PC-3 (cell line): ENCODE measurements at regions not wholly inside any gene's neighbourhood (a gene's known extent, or its start where the extent isn't known, plus 50 kb on each side); places are given as distances from the start of the nearest gene placed in this dataset.

Source experiments
- ATAC-seq: fragments of 200-7000 bp; cut with Tn5 transposase; 2 replicates; pipeline ENCODE4 v1.9.1; 2020; ENCODE audit warnings: mild to moderate bottlenecking, moderate library complexity
- BruUV-seq: library from RNA; stranded (reverse); fragments of 400-500 nt; replicated peaks from 2 replicates; lab custom pipeline; 2021; lab: Mats Ljungman, UMichigan
- CTCF ChIA-PET: fragments of 300-600 bp; sonication (Branson Sonifier 250); formaldehyde crosslinking; loops from one replicate; lab custom pipeline; 2022; ENCODE audit warnings: antibody characterized with exemption; lab: Charles Lee
- POLR2A ChIA-PET: fragments of 300-600 bp; sonication (Branson Sonifier 250); formaldehyde crosslinking; loops from one replicate; lab custom pipeline; 2022; ENCODE audit warnings: antibody characterized with exemption; ENCODE audit not compliant: unreplicated experiment; lab: Charles Lee
- DNase-seq: peaks from one replicate; pipeline ENCODE4 v3.0.0-alpha.2; 2015
- H2AFZ ChIP-seq: fragments of 300-600 bp; sonication (generic); 2 replicates; pipeline ENCODE4 v1.6.0; 2016; ENCODE audit warnings: antibody characterized with exemption, low read length
- H3F3A ChIP-seq: fragments of 300-600 bp; sonication (generic); one replicate; pipeline ENCODE4 v1.6.0; 2017; ENCODE audit warnings: antibody characterized with exemption, low read length, control low read depth, mild to moderate bottlenecking; ENCODE audit not compliant: unreplicated experiment
- H3K27ac ChIP-seq: fragments of 300-600 bp; sonication (generic); 2 replicates; pipeline ENCODE4 v1.5.1; 2016; ENCODE audit warnings: mild to moderate bottlenecking, low read length
- H3K27me3 ChIP-seq: fragments of 300-600 bp; sonication (generic); 2 replicates; pipeline ENCODE4 v1.6.1; 2016; ENCODE audit warnings: low read length, mixed read lengths
- H3K36me3 ChIP-seq: fragments of 300-600 bp; sonication (generic); 2 replicates; pipeline ENCODE4 v1.6.1; 2016; ENCODE audit warnings: low read depth, mixed run types, low read length, mixed read lengths
- H3K4me1 ChIP-seq: fragments of 300-600 bp; sonication (generic); 2 replicates; pipeline ENCODE4 v1.5.1; 2016; ENCODE audit warnings: low read length; ENCODE audit not compliant: insufficient read depth
- H3K4me2 ChIP-seq: fragments of 300-600 bp; sonication (generic); 2 replicates; pipeline ENCODE4 v1.6.0; 2016; ENCODE audit warnings: low read length
- H3K4me3 ChIP-seq: fragments of 300-600 bp; sonication (generic); 2 replicates; pipeline ENCODE4 v1.5.1; 2016; ENCODE audit warnings: mild to moderate bottlenecking, low read length, mixed read lengths
- H3K79me2 ChIP-seq: fragments of 300-600 bp; sonication (generic); 2 replicates; pipeline ENCODE4 v1.6.1; 2017; ENCODE audit warnings: low read length, mixed read lengths
- H3K9ac ChIP-seq: fragments of 300-600 bp; sonication (generic); 2 replicates; pipeline ENCODE4 v1.6.0; 2016; ENCODE audit warnings: mild to moderate bottlenecking, low read length
- H3K9me2 ChIP-seq: fragments of 300-600 bp; sonication (generic); replicated peaks from 2 replicates; pipeline ENCODE4 v1.6.1; 2016; ENCODE audit warnings: mixed run types, low read length, mixed read lengths
- H3K9me3 ChIP-seq: fragments of 300-600 bp; sonication (generic); 2 replicates; pipeline ENCODE4 v1.6.1; 2016; ENCODE audit warnings: low read length, mixed read lengths
- H4K20me1 ChIP-seq: fragments of 300-600 bp; sonication (generic); 2 replicates; pipeline ENCODE4 v1.6.1; 2016; ENCODE audit warnings: low read length, mixed read lengths
- EZH2 ChIP-seq: fragments of 300-600 bp; sonication (generic); IDR thresholded peaks from one replicate; pipeline ENCODE4 v1.6.1; 2017; ENCODE audit warnings: antibody characterized with exemption, mild to moderate bottlenecking, low read length; ENCODE audit not compliant: unreplicated experiment
- EZH2phosphoT487 ChIP-seq: fragments of 300-600 bp; sonication (generic); IDR thresholded peaks from 2 replicates; pipeline ENCODE4 v1.6.1; 2018; ENCODE audit warnings: mild to moderate bottlenecking, antibody characterized with exemption, low read length, borderline replicate concordance
- intact Hi-C: fragments of 100-400 bp; cut with micrococcal nuclease; formaldehyde crosslinking; loops from 2 replicates; pipeline ENCODE4 v1.9.0; 2023
- TF ChIP-seq, protein P1 (sequence below): fragments of 300-600 bp; sonication (generic); conservative IDR thresholded peaks from 2 replicates; pipeline ENCODE4 v1.5.1; 2017; ENCODE audit warnings: antibody characterized with exemption, low read depth, mild to moderate bottlenecking, low read length

DNA sequence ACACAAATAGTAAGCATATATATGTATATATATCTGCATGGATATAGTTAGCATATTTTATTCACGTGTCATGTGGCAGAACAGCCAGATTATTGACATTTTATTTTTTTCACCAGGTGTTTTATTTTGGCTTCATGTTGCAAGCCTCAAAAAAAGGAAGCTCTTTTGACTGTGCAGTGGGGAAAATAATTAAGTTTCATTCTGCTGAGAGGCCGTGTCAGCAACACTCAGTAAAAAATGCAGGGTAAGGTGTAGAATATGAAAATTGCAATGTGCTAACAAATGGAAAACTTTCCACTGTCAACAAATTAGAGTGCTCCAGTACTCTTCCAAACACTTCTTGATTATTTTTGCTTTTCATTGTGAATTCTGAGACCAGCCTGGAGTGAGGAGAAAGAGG is 511.5 kb downstream of the GLUD2 start:
- Histone ChIP-seq H3K9ac (no peak overlapping the region), H3K4me1 (no peaks in the 10 kb centered on the region), H3K79me2 (no peaks in the 10 kb centered on the region), H3K4me3 (no peak overlapping the region), H3K9me2 (no peaks in the 10 kb centered on the region), H3K4me2 (no peak overlapping the region), H3K27ac (no peak overlapping the region), H2AFZ (no peak overlapping the region), H4K20me1 (no peaks in the 10 kb centered on the region), H3K9me3 (no peaks in the 10 kb centered on the region), H3K36me3 (no peaks in the 10 kb centered on the region), H3F3A (no peaks in the 10 kb centered on the region), H3K27me3 (no peaks in the 10 kb centered on the region)
- BruUV-seq = no TSS peak
- CTCF ChIA-PET = no interaction called here
- DNase-seq (no peak), ATAC-seq (no peak)
- intact Hi-C loops = no loop called here
- POLR2A ChIA-PET = no interaction called here
- TF ChIP-seq, protein P1, sequence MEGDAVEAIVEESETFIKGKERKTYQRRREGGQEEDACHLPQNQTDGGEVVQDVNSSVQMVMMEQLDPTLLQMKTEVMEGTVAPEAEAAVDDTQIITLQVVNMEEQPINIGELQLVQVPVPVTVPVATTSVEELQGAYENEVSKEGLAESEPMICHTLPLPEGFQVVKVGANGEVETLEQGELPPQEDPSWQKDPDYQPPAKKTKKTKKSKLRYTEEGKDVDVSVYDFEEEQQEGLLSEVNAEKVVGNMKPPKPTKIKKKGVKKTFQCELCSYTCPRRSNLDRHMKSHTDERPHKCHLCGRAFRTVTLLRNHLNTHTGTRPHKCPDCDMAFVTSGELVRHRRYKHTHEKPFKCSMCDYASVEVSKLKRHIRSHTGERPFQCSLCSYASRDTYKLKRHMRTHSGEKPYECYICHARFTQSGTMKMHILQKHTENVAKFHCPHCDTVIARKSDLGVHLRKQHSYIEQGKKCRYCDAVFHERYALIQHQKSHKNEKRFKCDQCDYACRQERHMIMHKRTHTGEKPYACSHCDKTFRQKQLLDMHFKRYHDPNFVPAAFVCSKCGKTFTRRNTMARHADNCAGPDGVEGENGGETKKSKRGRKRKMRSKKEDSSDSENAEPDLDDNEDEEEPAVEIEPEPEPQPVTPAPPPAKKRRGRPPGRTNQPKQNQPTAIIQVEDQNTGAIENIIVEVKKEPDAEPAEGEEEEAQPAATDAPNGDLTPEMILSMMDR = no peak
- TF ChIP-seq EZH2phosphoT487 = no peak
- TF ChIP-seq EZH2 = no peak

DNA sequence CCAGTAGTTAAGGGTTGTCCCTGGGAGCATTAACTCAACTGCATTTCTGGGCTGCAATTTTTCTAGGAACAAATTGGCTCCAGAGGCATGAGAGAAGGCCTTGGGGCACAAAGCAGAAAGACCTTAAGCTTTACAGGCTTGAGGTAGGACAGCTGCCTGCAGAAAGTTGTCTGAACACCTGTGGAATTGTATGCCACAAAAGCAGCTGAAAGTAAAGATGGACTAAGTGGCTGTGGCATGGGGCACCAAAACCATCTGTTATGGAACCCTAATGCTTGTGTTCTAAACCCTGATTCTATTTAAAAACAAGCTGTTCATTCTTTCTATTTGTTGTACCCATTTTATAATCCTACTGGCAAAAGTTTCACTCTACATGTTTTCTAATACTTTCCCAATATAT is 515.2 kb downstream of the GLUD2 start:
- H3K27me3 ChIP-seq = no peaks in the 10 kb centered on the region
- no peak overlapping the region for H3K9ac ChIP-seq
- no peak overlapping the region for H3K4me3 ChIP-seq
- no peaks in the 10 kb centered on the region for H3K9me3 ChIP-seq
- TF ChIP-seq, protein P1 = no peak
- TF ChIP-seq EZH2phosphoT487 (no peak), EZH2 (no peak)
- CTCF ChIA-PET = no interaction called here
- intact Hi-C loops = no loop called here
- POLR2A ChIA-PET = no interaction called here
- no peak for DNase-seq
- H3K4me1 ChIP-seq = no peaks in the 10 kb centered on the region
- H4K20me1 ChIP-seq = no peaks in the 10 kb centered on the region
- BruUV-seq = no TSS peak
- H3K9me2 ChIP-seq = no peaks in the 10 kb centered on the region
- no peaks in the 10 kb centered on the region for H3K36me3 ChIP-seq
- no peaks in the 10 kb centered on the region for H3K79me2 ChIP-seq
- H3K27ac ChIP-seq = no peak overlapping the region
- H3K4me2 ChIP-seq = no peak overlapping the region
- H2AFZ ChIP-seq = no peak overlapping the region
- no peaks in the 10 kb centered on the region for H3F3A ChIP-seq
- no peak for ATAC-seq

DNA sequence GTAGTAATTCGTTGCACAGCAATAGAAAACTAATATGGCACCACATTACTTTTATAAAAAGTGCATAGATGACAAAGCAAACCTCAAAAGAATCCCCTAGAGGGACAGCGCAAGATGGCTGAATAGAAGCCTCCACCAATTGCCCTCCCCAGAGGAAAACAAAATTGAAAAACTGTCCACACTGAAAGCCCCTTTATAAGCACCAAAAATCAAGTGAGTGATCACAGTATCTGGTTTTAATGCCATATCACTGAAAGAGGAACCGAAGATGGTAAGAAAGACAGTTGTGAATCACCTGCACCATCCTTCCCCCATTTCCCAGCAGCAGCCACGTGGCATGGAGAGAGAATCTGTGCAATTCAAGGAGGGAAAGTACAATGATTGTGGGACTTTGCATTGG is 522.2 kb downstream of the GLUD2 start:
- no peak overlapping the region for H3K4me3 ChIP-seq
- ATAC-seq (no peak), DNase-seq (no peak)
- no peak overlapping the region for H3K27ac ChIP-seq
- H2AFZ ChIP-seq = no peak overlapping the region
- no peaks in the 10 kb centered on the region for H3K79me2 ChIP-seq
- no peaks in the 10 kb centered on the region for H3K9me3 ChIP-seq
- H4K20me1 ChIP-seq = no peaks in the 10 kb centered on the region
- H3K9me2 ChIP-seq = no peaks in the 10 kb centered on the region
- no peak overlapping the region for H3K4me2 ChIP-seq
- intact Hi-C loops = no loop called here
- CTCF ChIA-PET = no interaction called here
- no peaks in the 10 kb centered on the region for H3K36me3 ChIP-seq
- POLR2A ChIA-PET = no interaction called here
- H3F3A ChIP-seq = no peaks in the 10 kb centered on the region
- no peak overlapping the region for H3K9ac ChIP-seq
- no peak for TF ChIP-seq EZH2
- no peak for TF ChIP-seq EZH2phosphoT487
- TF ChIP-seq, protein P1 = no peak
- H3K4me1 ChIP-seq = no peaks in the 10 kb centered on the region
- no peaks in the 10 kb centered on the region for H3K27me3 ChIP-seq
- no TSS peak for BruUV-seq
